HuH-7.5 (cell line): ENCODE measurements at regions not wholly inside any gene's neighbourhood (a gene's known extent, or its start where the extent isn't known, plus 50 kb on each side); places are given as distances from the start of the nearest gene placed in this dataset.

Experiments used
- DNase-seq: peaks from one replicate; pipeline ENCODE4 v3.0.0; 2011; ENCODE audit warnings: low spot score

- DNase-seq: no peak
Measured at GRCh38 chr2:138838851-138839620, 58.8 kb upstream of the NXPH2 start.

- DNase-seq: no peak
Measured at GRCh38 chr2:138831691-138832090, 51.5 kb upstream of the NXPH2 start.

- DNase-seq: no peak
Measured at GRCh38 chr2:138831154-138831553, 51.0 kb upstream of the NXPH2 start.

- no peak for DNase-seq
Measured at GRCh38 chr2:138830547-138830946, 50.4 kb upstream of the NXPH2 start.
